Activated CD8-positive, alpha-beta T cell treated with anti-CD3 and anti-CD28 coated beads for 36 hours (primary cell): ENCODE measurements at regions not wholly inside any gene's neighbourhood (a gene's known extent, or its start where the extent isn't known, plus 50 kb on each side); places are given as distances from the start of the nearest gene placed in this dataset.

ENCODE experiments used
- ATAC-seq: fragments of 200-7000 bp; cut with Tn5 transposase; one replicate; pipeline ENCODE4 v1.10.0; 2021; ENCODE audit warnings: mild to moderate bottlenecking, moderate library complexity
- CTCF ChIA-PET: fragments of 350-600 bp; sonication (Branson Sonifier 250); formaldehyde crosslinking; loops from one replicate; lab custom pipeline; 2021; ENCODE audit warnings: antibody characterized with exemption; lab: Charles Lee
- POLR2A ChIA-PET: fragments of 350-600 bp; sonication (Branson Sonifier 250); formaldehyde crosslinking; loops from one replicate; lab custom pipeline; 2021; ENCODE audit warnings: antibody characterized with exemption; lab: Charles Lee
- DNase-seq: peaks from one replicate; pipeline ENCODE4 v3.0.0-alpha.2; 2020
- H3K27ac Mint-ChIP-seq: one replicate; pipeline ENCODE4 v1.8.0; 2021; ENCODE audit warnings: mild to moderate bottlenecking, mixed read lengths
- H3K27me3 Mint-ChIP-seq: one replicate; pipeline ENCODE4 v1.8.0; 2021; ENCODE audit warnings: mixed read lengths
- H3K36me3 Mint-ChIP-seq: one replicate; pipeline ENCODE4 v1.8.0; 2021; ENCODE audit warnings: low read depth, mixed read lengths
- H3K4me1 Mint-ChIP-seq: one replicate; pipeline ENCODE4 v1.8.0; 2021; ENCODE audit warnings: low read depth, mixed read lengths
- H3K4me3 Mint-ChIP-seq: one replicate; pipeline ENCODE4 v1.8.0; 2021; ENCODE audit warnings: mild to moderate bottlenecking, moderate library complexity, mixed read lengths
- H3K9me3 Mint-ChIP-seq: one replicate; pipeline ENCODE4 v1.8.0; 2021; ENCODE audit warnings: mixed read lengths
- CTCF ChIP-seq: fragments of 200-600 bp; IDR thresholded peaks from one replicate; pipeline ENCODE4 v1.8.0; 2022; ENCODE audit warnings: antibody characterized with exemption, mild to moderate bottlenecking
- intact Hi-C: fragments of 100-400 bp; cut with micrococcal nuclease; formaldehyde crosslinking; loops from one replicate; pipeline ENCODE4 v1.10.0; 2022

GRCh38 chr12:68428724-68429501 lies 96.8 kb upstream of the MDM1 start:
- Mint-ChIP-seq H3K9me3 (no peaks in the 10 kb centered on the region), H3K27ac (no peak overlapping the region), H3K4me3 (no peak overlapping the region), H3K36me3 (no peaks in the 10 kb centered on the region), H3K27me3 (no peaks in the 10 kb centered on the region), H3K4me1 (no peaks in the 10 kb centered on the region)
- no peak for TF ChIP-seq CTCF
- intact Hi-C loops = no loop called here
- CTCF ChIA-PET = no interaction called here
- no peak for ATAC-seq
- no peak for DNase-seq
- POLR2A ChIA-PET = no interaction called here

GRCh38 chr12:68429696-68430095 lies 97.5 kb upstream of the MDM1 start:
- Mint-ChIP-seq H3K4me3 (no peak overlapping the region), H3K27me3 (no peaks in the 10 kb centered on the region), H3K4me1 (no peaks in the 10 kb centered on the region), H3K27ac (no peak overlapping the region), H3K36me3 (no peaks in the 10 kb centered on the region), H3K9me3 (peaks cover 3% of the 10 kb centered on the region)
- DNase-seq = no peak
- POLR2A ChIA-PET = no interaction called here
- no peak for ATAC-seq
- intact Hi-C loops = no loop called here
- CTCF ChIA-PET = no interaction called here
- no peak for TF ChIP-seq CTCF

GRCh38 chr12:68431786-68432185 lies 99.6 kb upstream of the MDM1 start:
- TF ChIP-seq CTCF = no peak
- Mint-ChIP-seq H3K9me3 (peaks cover 12% of the 10 kb centered on the region), H3K4me1 (no peaks in the 10 kb centered on the region), H3K27ac (no peak overlapping the region), H3K4me3 (no peak overlapping the region), H3K36me3 (peaks cover 7% of the 10 kb centered on the region), H3K27me3 (no peaks in the 10 kb centered on the region)
- ChIA-PET CTCF (no interaction called here), POLR2A (interaction anchor here (0.7 kb wide), 1 partner anchor 29 kb away, joined by 3 read pairs; no protein-coding TSS in a partner anchor)
- ATAC-seq (no peak), DNase-seq (no peak)
- intact Hi-C loops = no loop called here

- no peak for ATAC-seq
- H3K27me3 Mint-ChIP-seq = no peaks in the 10 kb centered on the region
- POLR2A ChIA-PET = interaction anchor here (0.7 kb wide), 1 partner anchor 30 kb away, joined by 3 read pairs; no protein-coding TSS in a partner anchor
- intact Hi-C loops = no loop called here
- H3K4me3 Mint-ChIP-seq = no peak overlapping the region
- no peak for TF ChIP-seq CTCF
- peaks cover 12% of the 10 kb centered on the region for H3K9me3 Mint-ChIP-seq
- H3K27ac Mint-ChIP-seq = no peak overlapping the region
- H3K4me1 Mint-ChIP-seq = no peaks in the 10 kb centered on the region
- peaks cover 7% of the 10 kb centered on the region for H3K36me3 Mint-ChIP-seq
- DNase-seq = no peak
- CTCF ChIA-PET = no interaction called here
Measured at GRCh38 chr12:68432622-68433021, 100.5 kb upstream of the MDM1 start.
